ENCODE measurements at regions not wholly inside any gene's neighbourhood (a gene's known extent, or its start where the extent isn't known, plus 50 kb on each side); places are given as distances from the start of the nearest gene placed in this dataset. TPM values are rescaled to one million over a fixed set of nuclear protein-coding genes. Genes with fewer than 3 reads are reported as not detected.

- CTCF ChIA-PET = no interaction called here
- H3K9me3 ChIP-seq (ENCODE audit: control insufficient read depth, insufficient read depth, low read length) = no peaks in the 10 kb centered on the region; the same call in none of the 2 replicates
- H3K4me3 ChIP-seq (ENCODE audit: low read depth, low read length) = no peak overlapping the region
- no peaks in the 10 kb centered on the region for H3K27me3 ChIP-seq (ENCODE audit: control insufficient read depth, insufficient read depth, low read length)
- DNase-seq (ENCODE audit: low read depth, low spot score) = no peak
- POLR2A ChIA-PET = no interaction called here
- H3K27ac ChIP-seq (ENCODE audit: low read depth, low read length) = no peak overlapping the region
- TF ChIP-seq, protein P1, sequence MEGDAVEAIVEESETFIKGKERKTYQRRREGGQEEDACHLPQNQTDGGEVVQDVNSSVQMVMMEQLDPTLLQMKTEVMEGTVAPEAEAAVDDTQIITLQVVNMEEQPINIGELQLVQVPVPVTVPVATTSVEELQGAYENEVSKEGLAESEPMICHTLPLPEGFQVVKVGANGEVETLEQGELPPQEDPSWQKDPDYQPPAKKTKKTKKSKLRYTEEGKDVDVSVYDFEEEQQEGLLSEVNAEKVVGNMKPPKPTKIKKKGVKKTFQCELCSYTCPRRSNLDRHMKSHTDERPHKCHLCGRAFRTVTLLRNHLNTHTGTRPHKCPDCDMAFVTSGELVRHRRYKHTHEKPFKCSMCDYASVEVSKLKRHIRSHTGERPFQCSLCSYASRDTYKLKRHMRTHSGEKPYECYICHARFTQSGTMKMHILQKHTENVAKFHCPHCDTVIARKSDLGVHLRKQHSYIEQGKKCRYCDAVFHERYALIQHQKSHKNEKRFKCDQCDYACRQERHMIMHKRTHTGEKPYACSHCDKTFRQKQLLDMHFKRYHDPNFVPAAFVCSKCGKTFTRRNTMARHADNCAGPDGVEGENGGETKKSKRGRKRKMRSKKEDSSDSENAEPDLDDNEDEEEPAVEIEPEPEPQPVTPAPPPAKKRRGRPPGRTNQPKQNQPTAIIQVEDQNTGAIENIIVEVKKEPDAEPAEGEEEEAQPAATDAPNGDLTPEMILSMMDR (IDR thresholded peaks at IDR 0.05; ENCODE audit: low read depth, low read length) = no peak
These were observed 864.4 kb downstream of the VGLL3 start for GRCh38 chr3:86126552-86126951.

Small RNAs in the stretch of these regions (small RNA-seq; reads per million reads assigned to genes)
- gene AC108706.1 (ENCODE audit: insufficient read length, low read depth) (not detected), gene RNU6-1129P (ENCODE audit: insufficient read length, low read depth) (not detected)

Data from AG04450 (cell line).